ENCODE measurements at regions not wholly inside any gene's neighbourhood (a gene's known extent, or its start where the extent isn't known, plus 50 kb on each side); places are given as distances from the start of the nearest gene placed in this dataset.
"Not testable (repeated sequence)": the region's sequence is repeated elsewhere in the genome, so short reads cannot be mapped to it uniquely, and the experiment has no call there.

DNA sequence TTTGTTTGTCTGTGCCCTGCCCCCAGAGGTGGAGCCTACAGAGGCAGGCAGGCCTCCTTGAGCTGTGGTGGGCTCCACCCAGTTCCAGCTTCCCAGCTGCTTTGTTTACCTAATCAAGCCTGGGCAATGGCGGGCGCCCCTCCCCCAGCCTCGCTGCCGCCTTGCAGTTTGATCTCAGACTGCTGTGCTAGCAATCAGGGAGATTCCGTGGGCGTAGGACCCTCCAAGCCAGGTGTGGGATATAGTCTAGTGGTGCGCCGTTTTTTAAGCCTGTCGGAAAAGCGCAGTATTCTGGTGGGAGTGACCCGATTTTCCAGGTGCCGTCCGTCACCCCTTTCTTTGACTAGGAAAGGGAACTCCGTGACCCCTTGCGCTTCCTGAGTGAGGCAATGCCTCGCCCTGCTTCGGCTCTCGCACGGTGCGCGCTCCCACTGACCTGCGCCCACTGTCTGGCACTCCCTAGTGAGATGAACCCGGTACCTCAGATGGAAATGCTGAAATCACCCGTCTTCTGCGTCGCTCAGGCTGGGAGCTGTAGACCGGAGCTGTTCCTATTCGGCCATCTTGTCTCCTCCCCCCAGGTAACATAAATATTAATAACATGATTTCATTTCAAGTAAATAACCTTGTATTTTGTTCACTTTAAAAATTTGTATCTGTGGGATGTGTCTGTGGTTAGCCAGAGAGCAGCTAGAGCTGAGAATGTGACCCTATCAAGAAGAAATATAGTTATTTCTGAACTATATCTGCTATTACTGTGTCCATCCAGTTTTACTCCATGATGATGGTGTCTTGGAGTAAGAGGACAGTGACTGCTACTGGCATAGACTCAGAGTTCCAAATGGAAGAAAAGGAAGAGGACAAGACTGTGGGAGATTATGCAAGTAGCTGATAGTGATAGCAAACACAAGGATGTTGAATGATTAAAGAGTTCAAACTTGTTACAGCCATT is 305.1 kb upstream of the TCF4 start:
- H3K9me3 ChIP-seq (ENCODE audit: control insufficient read depth in 3 of 3, low read length in 3 of 3); H3K4me3 ChIP-seq (ENCODE audit: low read length in 3 of 3); H3K36me3 ChIP-seq (ENCODE audit: control insufficient read depth in 3 of 3, insufficient read depth in 3 of 3, low read length in 3 of 3); H3K27ac ChIP-seq (ENCODE audit: low read depth, low read length); H3K9ac ChIP-seq (ENCODE audit: low read depth in 1 of 3, low read length in 3 of 3); H3K27me3 ChIP-seq (ENCODE audit: control insufficient read depth in 3 of 3, insufficient read depth in 3 of 3, low read length in 3 of 3); H3K4me1 ChIP-seq (ENCODE audit: control insufficient read depth in 3 of 3, insufficient read depth in 3 of 3, low read length in 3 of 3): not testable (repeated sequence)

- Histone ChIP-seq H3K27ac (ENCODE audit: low read depth, low read length) (no peak overlapping the region), H3K4me1 (ENCODE audit: control insufficient read depth in 3 of 3, insufficient read depth in 3 of 3, low read length in 3 of 3) (no peaks in the 10 kb centered on the region), H3K9ac (ENCODE audit: low read depth in 1 of 3, low read length in 3 of 3) (no peak overlapping the region), H3K9me3 (ENCODE audit: control insufficient read depth in 3 of 3, low read length in 3 of 3) (no peaks in the 10 kb centered on the region), H3K27me3 (ENCODE audit: control insufficient read depth in 3 of 3, insufficient read depth in 3 of 3, low read length in 3 of 3) (no peaks in the 10 kb centered on the region), H3K36me3 (ENCODE audit: control insufficient read depth in 3 of 3, insufficient read depth in 3 of 3, low read length in 3 of 3) (no peaks in the 10 kb centered on the region), H3K4me3 (ENCODE audit: low read length in 3 of 3) (no peak overlapping the region)
Observed at GRCh38 chr18:55886886-55887285, 298.9 kb upstream of the TCF4 start.

DNA sequence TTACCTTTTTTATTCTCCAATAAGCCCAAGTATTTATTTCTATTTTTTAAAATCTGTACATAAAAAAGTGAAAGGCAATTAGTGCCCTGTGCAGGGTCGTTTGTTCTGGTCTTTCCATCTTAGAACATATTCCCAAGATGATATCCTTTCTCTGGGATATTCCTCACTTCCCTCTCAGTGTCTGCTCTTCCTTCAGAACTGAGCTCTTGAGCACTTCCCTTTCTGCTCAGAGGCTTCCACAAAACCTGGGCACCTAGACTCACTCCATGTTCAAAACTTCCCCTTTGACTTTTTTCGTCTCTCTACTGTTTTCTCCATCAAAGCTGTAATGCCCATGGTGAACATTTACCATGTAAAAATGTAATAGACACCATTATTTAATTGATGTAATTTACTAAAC is 296.5 kb upstream of the TCF4 start:
- H3K27ac ChIP-seq (ENCODE audit: low read depth, low read length), result no peak overlapping the region
- no peaks in the 10 kb centered on the region for H3K27me3 ChIP-seq (ENCODE audit: control insufficient read depth in 3 of 3, insufficient read depth in 3 of 3, low read length in 3 of 3)
- no peak overlapping the region for H3K4me3 ChIP-seq (ENCODE audit: low read length in 3 of 3)
- H3K9ac ChIP-seq (ENCODE audit: low read depth in 1 of 3, low read length in 3 of 3), result no peak overlapping the region
- no peaks in the 10 kb centered on the region for H3K9me3 ChIP-seq (ENCODE audit: control insufficient read depth in 3 of 3, low read length in 3 of 3)
- no peaks in the 10 kb centered on the region for H3K4me1 ChIP-seq (ENCODE audit: control insufficient read depth in 3 of 3, insufficient read depth in 3 of 3, low read length in 3 of 3)
- H3K36me3 ChIP-seq (ENCODE audit: control insufficient read depth in 3 of 3, insufficient read depth in 3 of 3, low read length in 3 of 3), result no peaks in the 10 kb centered on the region

DNA sequence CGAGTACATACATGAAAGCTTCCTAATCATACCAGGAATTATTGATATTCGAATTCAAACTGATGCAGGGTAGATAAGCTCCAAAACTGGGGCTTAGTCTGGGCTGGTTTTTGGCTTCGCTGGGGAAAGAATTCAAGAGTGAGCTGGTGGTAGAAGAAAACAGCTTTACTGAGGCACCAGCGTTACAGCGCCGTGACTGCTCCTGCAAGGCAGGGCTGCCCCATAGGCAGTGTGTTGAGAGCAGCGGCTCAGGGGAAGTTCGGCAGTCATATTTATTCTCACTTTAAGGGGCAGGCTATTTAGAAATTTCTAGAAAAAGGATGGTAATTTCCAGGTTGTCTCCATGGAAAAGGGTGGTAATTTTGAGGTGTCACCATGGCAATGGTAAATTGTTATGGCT is 292.6 kb upstream of the TCF4 start:
- Histone ChIP-seq H3K4me3 (ENCODE audit: low read length in 3 of 3) (no peak overlapping the region), H3K9ac (ENCODE audit: low read depth in 1 of 3, low read length in 3 of 3) (no peak overlapping the region), H3K27me3 (ENCODE audit: control insufficient read depth in 3 of 3, insufficient read depth in 3 of 3, low read length in 3 of 3) (no peaks in the 10 kb centered on the region), H3K9me3 (ENCODE audit: control insufficient read depth in 3 of 3, low read length in 3 of 3) (no peaks in the 10 kb centered on the region), H3K27ac (ENCODE audit: low read depth, low read length) (no peak overlapping the region), H3K36me3 (ENCODE audit: control insufficient read depth in 3 of 3, insufficient read depth in 3 of 3, low read length in 3 of 3) (no peaks in the 10 kb centered on the region), H3K4me1 (ENCODE audit: control insufficient read depth in 3 of 3, insufficient read depth in 3 of 3, low read length in 3 of 3) (no peaks in the 10 kb centered on the region)

DNA sequence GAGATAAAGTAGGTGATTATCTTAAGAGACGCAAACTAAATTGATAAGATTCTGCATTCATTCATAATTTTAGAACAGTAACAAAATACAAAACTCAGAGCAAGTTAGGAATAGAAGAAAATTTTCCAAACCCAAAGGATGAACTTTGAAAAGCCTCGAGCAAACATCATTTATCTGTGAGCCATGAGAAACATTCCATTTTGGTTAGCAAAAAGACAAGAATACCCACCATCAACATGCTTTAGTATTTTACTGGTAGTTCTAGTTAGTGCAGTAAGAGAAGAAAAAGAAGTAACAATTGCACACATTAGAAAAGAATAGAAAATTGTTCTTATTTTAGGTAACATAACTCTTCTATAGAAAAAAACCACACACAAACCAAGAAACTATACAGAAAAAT is 291.3 kb upstream of the TCF4 start:
- Histone ChIP-seq H3K9ac (ENCODE audit: low read depth in 1 of 3, low read length in 3 of 3) (no peak overlapping the region), H3K27me3 (ENCODE audit: control insufficient read depth in 3 of 3, insufficient read depth in 3 of 3, low read length in 3 of 3) (no peaks in the 10 kb centered on the region), H3K36me3 (ENCODE audit: control insufficient read depth in 3 of 3, insufficient read depth in 3 of 3, low read length in 3 of 3) (no peaks in the 10 kb centered on the region), H3K27ac (ENCODE audit: low read depth, low read length) (no peak overlapping the region), H3K9me3 (ENCODE audit: control insufficient read depth in 3 of 3, low read length in 3 of 3) (no peaks in the 10 kb centered on the region), H3K4me1 (ENCODE audit: control insufficient read depth in 3 of 3, insufficient read depth in 3 of 3, low read length in 3 of 3) (peaks cover 0 to 3% (median 0%) of the 10 kb centered on the region in 3 donors), H3K4me3 (ENCODE audit: low read length in 3 of 3) (no peak overlapping the region)

GRCh38 chr18:55878224-55878623 is 290.2 kb upstream of the TCF4 start:
- Histone ChIP-seq H3K4me1 (ENCODE audit: control insufficient read depth in 3 of 3, insufficient read depth in 3 of 3, low read length in 3 of 3) (peaks cover 0 to 3% (median 0%) of the 10 kb centered on the region in 3 donors), H3K9me3 (ENCODE audit: control insufficient read depth in 3 of 3, low read length in 3 of 3) (no peaks in the 10 kb centered on the region), H3K36me3 (ENCODE audit: control insufficient read depth in 3 of 3, insufficient read depth in 3 of 3, low read length in 3 of 3) (no peaks in the 10 kb centered on the region), H3K4me3 (ENCODE audit: low read length in 3 of 3) (no peak overlapping the region), H3K9ac (ENCODE audit: low read depth in 1 of 3, low read length in 3 of 3) (no peak overlapping the region), H3K27me3 (ENCODE audit: control insufficient read depth in 3 of 3, insufficient read depth in 3 of 3, low read length in 3 of 3) (no peaks in the 10 kb centered on the region), H3K27ac (ENCODE audit: low read depth, low read length) (no peak overlapping the region)

GRCh38 chr18:55877321-55877720 is 289.3 kb upstream of the TCF4 start:
- no peak overlapping the region for H3K27ac ChIP-seq (ENCODE audit: low read depth, low read length)
- no peak overlapping the region for H3K9ac ChIP-seq (ENCODE audit: low read depth in 1 of 3, low read length in 3 of 3)
- H3K4me3 ChIP-seq (ENCODE audit: low read length in 3 of 3), result no peak overlapping the region

DNA sequence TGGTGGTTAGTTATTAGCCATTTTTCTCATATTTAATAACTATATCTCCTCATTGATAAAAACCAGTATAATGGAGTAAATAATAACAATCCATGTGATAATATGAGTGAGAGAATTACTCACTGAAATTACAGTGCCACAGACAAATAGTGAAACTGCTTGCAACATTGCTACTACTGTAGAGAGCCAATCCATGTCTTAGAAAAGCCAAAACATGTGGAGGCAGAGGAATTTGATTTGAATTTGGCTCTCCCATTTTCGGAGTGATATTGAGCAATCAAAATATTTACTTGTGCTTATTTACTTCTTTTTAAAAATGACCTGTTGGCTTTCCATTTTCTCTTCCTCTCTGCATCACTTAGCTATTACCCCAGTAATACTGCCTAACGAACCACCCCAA is 288.3 kb upstream of the TCF4 start:
- no peak overlapping the region for H3K4me3 ChIP-seq (ENCODE audit: low read length in 3 of 3)
- no peak overlapping the region for H3K27ac ChIP-seq (ENCODE audit: low read depth, low read length)
- H3K27me3 ChIP-seq (ENCODE audit: control insufficient read depth in 3 of 3, insufficient read depth in 3 of 3, low read length in 3 of 3), result no peaks in the 10 kb centered on the region
- H3K4me1 ChIP-seq (ENCODE audit: control insufficient read depth in 3 of 3, insufficient read depth in 3 of 3, low read length in 3 of 3), result peaks cover 0 to 3% (median 0%) of the 10 kb centered on the region in 3 donors
- no peak overlapping the region for H3K9ac ChIP-seq (ENCODE audit: low read depth in 1 of 3, low read length in 3 of 3)
- no peaks in the 10 kb centered on the region for H3K9me3 ChIP-seq (ENCODE audit: control insufficient read depth in 3 of 3, low read length in 3 of 3)
- H3K36me3 ChIP-seq (ENCODE audit: control insufficient read depth in 3 of 3, insufficient read depth in 3 of 3, low read length in 3 of 3), result no peaks in the 10 kb centered on the region

More at GRCh38 chr18:55877321-55877720, 289.3 kb upstream of the TCF4 start:
- H3K4me1 ChIP-seq (ENCODE audit: control insufficient read depth in 3 of 3, insufficient read depth in 3 of 3, low read length in 3 of 3), result peaks cover 0 to 3% (median 0%) of the 10 kb centered on the region in 3 donors
- no peaks in the 10 kb centered on the region for H3K27me3 ChIP-seq (ENCODE audit: control insufficient read depth in 3 of 3, insufficient read depth in 3 of 3, low read length in 3 of 3)
- H3K36me3 ChIP-seq (ENCODE audit: control insufficient read depth in 3 of 3, insufficient read depth in 3 of 3, low read length in 3 of 3), result no peaks in the 10 kb centered on the region
- H3K9me3 ChIP-seq (ENCODE audit: control insufficient read depth in 3 of 3, low read length in 3 of 3), result no peaks in the 10 kb centered on the region

DNA sequence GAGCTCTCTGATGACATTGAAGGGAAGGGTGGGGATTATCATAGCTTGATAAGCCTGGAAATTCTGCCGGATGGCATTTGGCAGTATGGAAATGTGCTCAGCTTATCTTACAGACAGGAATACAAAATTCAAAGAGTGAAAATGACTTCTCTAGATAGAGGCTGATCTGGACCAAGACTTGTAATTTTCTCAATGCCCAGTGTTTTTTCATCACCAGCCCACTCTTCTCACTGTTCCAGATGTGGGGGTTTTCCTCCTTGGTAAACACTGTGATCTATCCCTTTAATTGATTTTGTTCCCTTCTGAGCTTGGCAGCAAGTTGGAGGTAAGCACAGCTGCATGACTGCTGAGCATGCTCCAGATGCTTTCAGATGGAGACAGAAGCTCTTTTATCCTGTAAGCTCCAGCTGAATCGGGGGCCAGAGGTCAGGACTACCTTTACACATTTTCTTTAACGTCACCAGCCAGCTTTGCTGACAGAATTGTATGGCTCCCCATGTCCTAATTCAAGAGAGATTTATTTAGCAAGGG is 287.4 kb upstream of the TCF4 start:
- H3K36me3 ChIP-seq (ENCODE audit: control insufficient read depth in 3 of 3, insufficient read depth in 3 of 3, low read length in 3 of 3), result no peaks in the 10 kb centered on the region
- peaks cover 0 to 6% (median 0%) of the 10 kb centered on the region in 3 donors for H3K4me1 ChIP-seq (ENCODE audit: control insufficient read depth in 3 of 3, insufficient read depth in 3 of 3, low read length in 3 of 3)
- H3K9me3 ChIP-seq (ENCODE audit: control insufficient read depth in 3 of 3, low read length in 3 of 3), result no peaks in the 10 kb centered on the region
- no peaks in the 10 kb centered on the region for H3K27me3 ChIP-seq (ENCODE audit: control insufficient read depth in 3 of 3, insufficient read depth in 3 of 3, low read length in 3 of 3)
- no peak overlapping the region for H3K27ac ChIP-seq (ENCODE audit: low read depth, low read length)
- H3K4me3 ChIP-seq (ENCODE audit: low read length in 3 of 3), result no peak overlapping the region
- H3K9ac ChIP-seq (ENCODE audit: low read depth in 1 of 3, low read length in 3 of 3), result no peak overlapping the region
